Sigmoid colon (tissue), 6 donors: ENCODE measurements at regions not wholly inside any gene's neighbourhood (a gene's known extent, or its start where the extent isn't known, plus 50 kb on each side); places are given as distances from the start of the nearest gene placed in this dataset.

ENCODE experiments used
- DNase-seq: peaks from one replicate; pipeline ENCODE4 v3.0.0-alpha.2; 2019
- H3K27ac ChIP-seq, 4 donors: fragments of 200-600 bp; sonication (generic); one replicate each; pipeline ENCODE4 v1.5.1; 2016 to 2019; ENCODE audit warnings: mild to moderate bottlenecking in 1 of 4
- H3K27me3 ChIP-seq, 3 donors: fragments of 200-600 bp; sonication (generic); one replicate each; pipeline ENCODE4 v1.5.1; 2019; ENCODE audit warnings: mild to moderate bottlenecking in 1 of 3
- H3K36me3 ChIP-seq, 4 donors: fragments of 200-600 bp; sonication (generic); one replicate each; pipeline ENCODE4 v1.5.1; 2016 to 2019
- H3K4me1 ChIP-seq, 4 donors: fragments of 200-600 bp; sonication (generic); one replicate each; pipeline ENCODE4 v1.5.1; 2017 to 2019
- H3K4me3 ChIP-seq, 4 donors: fragments of 200-600 bp; sonication (generic); one replicate each; pipeline ENCODE4 v1.5.1; 2017 to 2019; ENCODE audit warnings: mild to moderate bottlenecking in 2 of 4, moderate library complexity in 1 of 4
- H3K9me3 ChIP-seq, 4 donors: fragments of 200-600 bp in 3 of 4; sonication (generic) in 3 of 4; one replicate each; pipeline versions ENCODE4 v1.5.1 to v1.6.1; 2013 to 2019
- EP300 ChIP-seq, 4 donors: sonication (generic); formaldehyde crosslinking; IDR thresholded peaks; one replicate each; pipeline ENCODE4 v1.6.1; 2017; ENCODE audit warnings: antibody characterized with exemption in 4 of 4
- POLR2A ChIP-seq, 2 donors: fragments of 450-650 bp; IDR thresholded peaks; one replicate each; pipeline ENCODE4 v1.6.1; 2016; ENCODE audit warnings: antibody characterized with exemption in 2 of 2, mild to moderate bottlenecking in 2 of 2, moderate library complexity in 2 of 2
- POLR2AphosphoS5 ChIP-seq, 4 donors: sonication (generic); formaldehyde crosslinking; IDR thresholded peaks; one replicate each; pipeline ENCODE4 v1.6.1; 2017; ENCODE audit warnings: antibody characterized with exemption in 4 of 4
- WGBS, 2 donors: extraction: QIAGEN DNeasy Blood & Tissue Kit; methylation state at CpG; one replicate each; pipeline ENCODE4 v1.1.7; 2013; 5-methylcytosine and 5-hydroxymethylcytosine counted together
- intact Hi-C: fragments of 100-400 bp; cut with DNase I; formaldehyde crosslinking; loops from one replicate; pipeline ENCODE4 v1.15.1; 2023
- TF ChIP-seq, protein P1 (sequence below), 4 experiments: fragments of 450-650 bp in 3 of 4; fragments of 200-600 bp in 1 of 4; IDR thresholded peaks; one replicate each; pipeline ENCODE4 v1.5.1; 2016 to 2019; ENCODE audit warnings: antibody characterized with exemption in 4 of 4, mild to moderate bottlenecking in 3 of 4, moderate library complexity in 2 of 4
- donor health status: healthy with polysubstance abuse.
- donor health status: healthy.

DNA sequence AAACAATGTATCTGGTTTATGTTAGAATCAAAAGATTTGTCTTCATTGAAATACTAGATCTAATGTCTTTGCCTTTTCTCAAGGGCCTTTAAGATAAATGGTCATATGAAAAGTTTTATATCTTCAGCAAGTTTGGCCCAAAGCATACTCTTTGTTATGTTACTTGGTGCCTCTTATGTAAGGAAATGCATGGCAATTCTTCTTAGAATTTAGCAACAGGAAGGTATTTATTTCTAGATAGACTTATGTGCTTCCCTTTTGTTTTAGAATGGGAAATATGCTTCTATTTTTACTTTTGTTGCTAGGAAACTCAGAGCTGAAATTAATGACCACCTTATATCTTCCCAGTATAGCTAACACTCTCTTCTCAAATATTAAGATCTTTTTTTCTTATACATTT lies 117.4 kb upstream of the DLX2 start:
- Histone ChIP-seq H3K9me3 (no peaks in the 10 kb centered on the region), H3K4me1 (no peaks in the 10 kb centered on the region), H3K27me3 (no peaks in the 10 kb centered on the region), H3K36me3 (no peaks in the 10 kb centered on the region), H3K27ac (no peak overlapping the region), H3K4me3 (no peak overlapping the region)
- intact Hi-C loops, result no loop called here
- no peak for DNase-seq
- TF ChIP-seq POLR2AphosphoS5 (IDR thresholded peaks at IDR 0.05) (no peak), EP300 (IDR thresholded peaks at IDR 0.05) (no peak), POLR2A (IDR thresholded peaks at IDR 0.05) (no peak)
- TF ChIP-seq, protein P1, sequence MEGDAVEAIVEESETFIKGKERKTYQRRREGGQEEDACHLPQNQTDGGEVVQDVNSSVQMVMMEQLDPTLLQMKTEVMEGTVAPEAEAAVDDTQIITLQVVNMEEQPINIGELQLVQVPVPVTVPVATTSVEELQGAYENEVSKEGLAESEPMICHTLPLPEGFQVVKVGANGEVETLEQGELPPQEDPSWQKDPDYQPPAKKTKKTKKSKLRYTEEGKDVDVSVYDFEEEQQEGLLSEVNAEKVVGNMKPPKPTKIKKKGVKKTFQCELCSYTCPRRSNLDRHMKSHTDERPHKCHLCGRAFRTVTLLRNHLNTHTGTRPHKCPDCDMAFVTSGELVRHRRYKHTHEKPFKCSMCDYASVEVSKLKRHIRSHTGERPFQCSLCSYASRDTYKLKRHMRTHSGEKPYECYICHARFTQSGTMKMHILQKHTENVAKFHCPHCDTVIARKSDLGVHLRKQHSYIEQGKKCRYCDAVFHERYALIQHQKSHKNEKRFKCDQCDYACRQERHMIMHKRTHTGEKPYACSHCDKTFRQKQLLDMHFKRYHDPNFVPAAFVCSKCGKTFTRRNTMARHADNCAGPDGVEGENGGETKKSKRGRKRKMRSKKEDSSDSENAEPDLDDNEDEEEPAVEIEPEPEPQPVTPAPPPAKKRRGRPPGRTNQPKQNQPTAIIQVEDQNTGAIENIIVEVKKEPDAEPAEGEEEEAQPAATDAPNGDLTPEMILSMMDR (IDR thresholded peaks at IDR 0.05), result no peak

DNA sequence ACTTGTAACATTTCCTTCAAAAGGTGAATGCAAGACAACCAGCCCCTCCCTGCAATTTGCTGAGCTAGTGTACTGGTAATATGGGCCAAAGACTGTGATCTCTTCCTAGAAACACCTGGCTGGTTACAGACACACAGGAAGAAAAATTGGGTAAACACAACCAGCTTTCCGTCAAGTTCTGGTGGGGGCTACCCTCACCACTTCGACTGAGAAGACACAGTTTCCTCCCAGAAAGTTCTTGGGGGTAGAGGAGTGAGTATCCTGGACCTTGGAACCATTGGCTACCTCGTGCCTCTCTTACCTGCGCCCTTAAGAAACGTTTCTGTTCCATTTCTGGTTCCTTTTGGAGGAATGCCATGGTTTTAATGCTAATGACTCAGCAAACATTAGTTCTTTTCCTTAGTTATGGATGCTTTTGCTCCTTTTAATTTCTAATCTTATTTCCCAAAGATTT lies 120.9 kb upstream of the DLX2 start:
- H3K9me3 ChIP-seq, result no peaks in the 10 kb centered on the region
- no peaks in the 10 kb centered on the region for H3K36me3 ChIP-seq
- no peak for DNase-seq
- 10 to 46% methylated on average over 5 of the region's 5 CpGs for WGBS, 2 donors
- H3K27ac ChIP-seq, result no peak overlapping the region
- no peaks in the 10 kb centered on the region for H3K4me1 ChIP-seq
- intact Hi-C loops, result no loop called here
- H3K27me3 ChIP-seq, result no peaks in the 10 kb centered on the region
- H3K4me3 ChIP-seq, result no peak overlapping the region
- TF ChIP-seq, protein P1 (IDR thresholded peaks at IDR 0.05), result no peak
- no peak for TF ChIP-seq POLR2A (IDR thresholded peaks at IDR 0.05)
- no peak for TF ChIP-seq EP300 (IDR thresholded peaks at IDR 0.05)
- TF ChIP-seq POLR2AphosphoS5 (IDR thresholded peaks at IDR 0.05), result no peak

DNA sequence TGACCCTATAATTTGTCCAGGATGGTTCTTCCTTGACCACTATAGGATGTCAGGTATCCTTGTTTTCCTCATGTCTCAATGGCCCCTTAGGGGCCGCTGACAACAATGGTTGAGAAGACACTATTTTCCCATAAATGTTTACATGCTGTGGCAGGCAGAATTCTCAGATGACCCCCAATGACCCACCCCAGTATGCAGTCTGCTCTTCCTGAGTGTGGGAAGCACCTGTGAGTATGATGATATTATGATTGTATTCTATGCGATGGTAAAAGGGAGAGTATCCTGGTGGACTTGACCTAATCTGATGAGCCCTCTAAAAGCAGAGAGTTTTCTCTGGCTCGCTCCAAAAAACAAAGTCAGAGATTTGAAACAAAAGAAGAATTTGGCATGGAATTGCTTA lies 123.1 kb upstream of the DLX2 start:
- Histone ChIP-seq H3K9me3 (no peaks in the 10 kb centered on the region), H3K27me3 (no peaks in the 10 kb centered on the region), H3K27ac (no peak overlapping the region), H3K4me1 (no peaks in the 10 kb centered on the region), H3K4me3 (no peak overlapping the region), H3K36me3 (no peaks in the 10 kb centered on the region)
- WGBS, 2 donors, result 66 to 86% methylated on average over 3 of the region's 3 CpGs
- intact Hi-C loops, result no loop called here
- no peak for DNase-seq
- no peak for TF ChIP-seq POLR2AphosphoS5 (IDR thresholded peaks at IDR 0.05)
- no peak for TF ChIP-seq POLR2A (IDR thresholded peaks at IDR 0.05)
- TF ChIP-seq EP300 (IDR thresholded peaks at IDR 0.05), result no peak
- TF ChIP-seq, protein P1 (IDR thresholded peaks at IDR 0.05), result no peak

DNA sequence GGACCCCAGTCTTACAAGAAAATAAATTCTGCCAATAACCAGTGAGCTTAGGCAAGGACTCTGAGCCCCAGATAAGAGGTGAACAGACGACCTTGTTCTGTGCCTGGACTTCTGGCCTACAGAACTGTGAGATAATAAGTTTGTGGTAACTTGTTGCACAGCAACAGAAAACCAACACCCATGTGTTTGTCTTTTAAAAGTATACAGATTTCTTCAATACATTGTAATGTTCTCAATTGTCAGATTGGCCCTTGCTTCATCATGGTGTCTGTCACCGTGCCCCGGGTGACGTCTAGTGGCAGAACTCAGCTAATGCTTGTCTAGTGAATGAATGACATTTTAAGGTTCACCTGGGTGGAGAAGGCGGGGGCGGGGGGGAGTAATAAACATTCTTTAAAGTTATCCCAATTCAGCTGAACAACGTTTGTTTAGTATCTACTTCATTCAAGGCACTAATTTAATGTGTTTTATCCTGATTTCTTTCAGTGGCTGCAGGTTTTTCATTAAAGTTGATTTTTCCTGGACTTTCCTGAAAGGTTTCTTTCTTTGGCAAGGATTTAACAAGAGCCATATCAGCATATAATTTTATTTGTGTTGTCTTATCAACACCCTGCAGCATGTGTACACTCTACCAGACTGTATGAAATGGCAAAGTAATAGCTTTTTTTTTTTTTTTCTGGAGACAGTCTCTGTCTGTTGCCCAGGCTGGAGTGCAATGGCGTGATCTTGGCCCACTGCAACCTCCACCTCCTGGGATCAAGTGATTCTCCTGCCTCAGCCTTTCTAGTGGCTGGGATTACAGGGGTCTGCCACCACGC lies 123.8 kb upstream of the DLX2 start:
- Histone ChIP-seq H3K4me1 (no peaks in the 10 kb centered on the region), H3K27me3 (no peaks in the 10 kb centered on the region), H3K36me3 (no peaks in the 10 kb centered on the region), H3K4me3 (no peak overlapping the region), H3K9me3 (no peaks in the 10 kb centered on the region), H3K27ac (no peak overlapping the region)
- DNase-seq, result no peak
- intact Hi-C loops, result no loop called here
- TF ChIP-seq POLR2AphosphoS5 (IDR thresholded peaks at IDR 0.05) (no peak), POLR2A (IDR thresholded peaks at IDR 0.05) (no peak)
- TF ChIP-seq, protein P1 (IDR thresholded peaks at IDR 0.05), result peak in 1 of 4 experiments; percentile 17
- WGBS, 2 donors, result 26 to 63% methylated on average over 9 of the region's 9 CpGs

DNA sequence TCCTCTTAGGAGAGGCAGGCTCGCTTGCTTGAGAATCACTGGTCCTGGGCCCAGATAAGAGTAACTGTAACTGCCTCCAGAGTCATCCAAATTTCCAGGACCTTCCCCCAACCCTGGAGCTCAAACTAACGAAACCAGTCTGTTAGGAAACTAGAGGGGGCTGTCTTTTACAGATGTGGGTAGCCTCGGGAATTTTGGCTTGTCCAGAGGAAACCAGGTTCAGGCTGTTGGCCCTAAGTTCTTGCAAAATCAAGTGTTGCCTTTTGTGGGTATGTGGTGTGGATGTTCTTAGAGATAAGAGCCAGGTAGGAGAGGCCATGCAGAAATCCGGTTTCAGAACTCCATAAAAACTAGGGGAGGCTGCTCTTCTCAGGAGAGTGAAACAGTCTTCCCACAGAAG lies 125.0 kb upstream of the DLX2 start:
- intact Hi-C loops, result no loop called here
- no peak for TF ChIP-seq EP300 (IDR thresholded peaks at IDR 0.05)
- no peak for TF ChIP-seq POLR2A (IDR thresholded peaks at IDR 0.05)
- Histone ChIP-seq H3K4me1 (peaks cover 0 to 4% (median 0%) of the 10 kb centered on the region in 4 donors), H3K27me3 (no peaks in the 10 kb centered on the region), H3K36me3 (no peaks in the 10 kb centered on the region), H3K9me3 (no peaks in the 10 kb centered on the region), H3K4me3 (no peak overlapping the region), H3K27ac (no peak overlapping the region)
- WGBS, 2 donors, result 57 to 67% methylated on average over 4 of the region's 4 CpGs
- DNase-seq, result no peak
